B cell (primary cell): ENCODE measurements at regions not wholly inside any gene's neighbourhood (a gene's known extent, or its start where the extent isn't known, plus 50 kb on each side); places are given as distances from the start of the nearest gene placed in this dataset.

Experiments
- ATAC-seq: fragments of 200-7000 bp; cut with Tn5 transposase; one replicate; pipeline ENCODE4 v1.10.0; 2021; ENCODE audit warnings: low read depth, mild to moderate bottlenecking, moderate number of reproducible peaks, moderate library complexity
- CTCF ChIA-PET: fragments of 350-600 bp; sonication (Branson Sonifier 250); formaldehyde crosslinking; loops from one replicate; lab custom pipeline; 2021; ENCODE audit warnings: antibody characterized with exemption, inconsistent platforms; lab: Charles Lee
- POLR2A ChIA-PET: fragments of 350-600 bp; sonication (Branson Sonifier 250); formaldehyde crosslinking; loops from one replicate; lab custom pipeline; 2021; ENCODE audit warnings: antibody characterized with exemption; lab: Charles Lee
- DNase-seq: peaks from one replicate; pipeline ENCODE4 v3.0.0; 2013
- H2AFZ ChIP-seq: 2 replicates; pipeline ENCODE4 v1.6.1; 2012; ENCODE audit warnings: mild to moderate bottlenecking, low read depth, low read length; ENCODE audit not compliant: insufficient read depth, poor library complexity, severe bottlenecking
- H3K27ac ChIP-seq, 2 donors: 1 replicate in 1 of 2; 2 replicates in 1 of 2; pipeline ENCODE4 v1.5.1; 2012 to 2013; ENCODE audit warnings: low read length in 2 of 2, mild to moderate bottlenecking in 2 of 2, moderate library complexity in 1 of 2
- H3K27me3 ChIP-seq, 4 experiments: fragments of 200-600 bp in 1 of 4; sonication (generic) in 1 of 4; replicated peaks in 1 of 4; 1 replicate in 2 of 4; 2 replicates in 2 of 4; pipeline versions ENCODE4 v1.6.1 to v1.7.0; 2013 to 2016; ENCODE audit warnings: low read length in 3 of 4, mild to moderate bottlenecking in 2 of 4, mixed read lengths in 1 of 4, moderate library complexity in 1 of 4; ENCODE audit not compliant: insufficient read depth in 4 of 4, control insufficient read depth in 3 of 4; ENCODE audit errors: control extremely low read depth in 1 of 4
- H3K36me3 ChIP-seq, 2 experiments: replicated peaks in 1 of 2; 1 replicate in 1 of 2; 2 replicates in 1 of 2; pipeline versions ENCODE4 v1.6.1 to v1.7.1; 2013; ENCODE audit warnings: low read length in 1 of 2; ENCODE audit not compliant: insufficient read depth in 2 of 2, control insufficient read depth in 1 of 2; ENCODE audit errors: control extremely low read depth in 1 of 2, extremely low read depth in 1 of 2
- H3K4me1 ChIP-seq, 2 donors: fragments of 200-600 bp in 1 of 2; sonication (generic) in 1 of 2; 1 replicate in 1 of 2; 2 replicates in 1 of 2; pipeline versions ENCODE4 v1.5.1 to v1.6.1; 2013 to 2017; ENCODE audit warnings: low read length in 2 of 2; ENCODE audit not compliant: control insufficient read depth in 2 of 2, insufficient read depth in 2 of 2
- H3K4me2 ChIP-seq: replicated peaks from 2 replicates; pipeline ENCODE3; 2012; ENCODE audit warnings: mild to moderate bottlenecking, low read depth, low read length; ENCODE audit not compliant: poor library complexity, severe bottlenecking
- H3K4me3 ChIP-seq, 5 experiments: fragments of 200-600 bp in 1 of 5; sonication (generic) in 1 of 5; 1 replicate in 3 of 5; 2 replicates in 2 of 5; pipeline versions ENCODE4 v1.5.1 to v1.7.0; 2011 to 2016; ENCODE audit warnings: low read length in 4 of 5, mild to moderate bottlenecking in 4 of 5, low read depth in 2 of 5, control low read depth in 1 of 5, moderate library complexity in 1 of 5; ENCODE audit not compliant: insufficient read depth in 1 of 5; ENCODE audit errors: control extremely low read depth in 1 of 5, extremely low read depth in 1 of 5
- H3K79me2 ChIP-seq: fragments of 200-600 bp; sonication (generic); one replicate; pipeline ENCODE4 v1.6.0; 2016; ENCODE audit warnings: low read length; ENCODE audit not compliant: control insufficient read depth, insufficient read depth
- H3K9ac ChIP-seq: fragments of 200-600 bp; sonication (generic); 2 replicates; pipeline ENCODE4 v1.6.1; 2017; ENCODE audit warnings: mild to moderate bottlenecking, low read length, moderate library complexity
- H3K9me3 ChIP-seq, 3 donors: one replicate each; pipeline versions ENCODE4 v1.6.1 to v1.7.1; 2013; ENCODE audit warnings: low read length in 2 of 3; ENCODE audit not compliant: control insufficient read depth in 2 of 3, insufficient read depth in 1 of 3; ENCODE audit errors: control extremely low read depth in 1 of 3
- H4K20me1 ChIP-seq: 2 replicates; pipeline ENCODE4 v1.6.0; 2012; ENCODE audit warnings: mild to moderate bottlenecking, low read length; ENCODE audit not compliant: insufficient read depth, control insufficient read depth, poor library complexity, severe bottlenecking
- H3K27ac Mint-ChIP-seq: one replicate; pipeline ENCODE4 v1.8.0; 2021; ENCODE audit warnings: mixed read lengths
- H3K27me3 Mint-ChIP-seq: one replicate; pipeline ENCODE4 v1.8.0; 2021; ENCODE audit warnings: mixed read lengths
- H3K4me1 Mint-ChIP-seq: one replicate; pipeline ENCODE4 v1.8.0; 2021; ENCODE audit warnings: mixed read lengths
- H3K4me3 Mint-ChIP-seq: one replicate; pipeline ENCODE4 v1.8.0; 2021; ENCODE audit warnings: mixed read lengths
- H3K9me3 Mint-ChIP-seq: one replicate; pipeline ENCODE4 v1.8.0; 2022; ENCODE audit warnings: mixed read lengths; ENCODE audit not compliant: insufficient read depth
- CTCF ChIP-seq: fragments of 200-600 bp; IDR thresholded peaks from one replicate; pipeline ENCODE4 v1.8.0; 2022; ENCODE audit warnings: antibody characterized with exemption, mild to moderate bottlenecking
- EZH2 ChIP-seq: IDR thresholded peaks from 2 replicates; pipeline ENCODE4 v1.6.1; 2012; ENCODE audit warnings: borderline replicate concordance, low read depth, mild to moderate bottlenecking, moderate library complexity, low read length; ENCODE audit not compliant: insufficient read depth, poor library complexity, severe bottlenecking
- WGBS: methylation state at CpG from one replicate; pipeline ENCODE4 v1.1.5; 2013; ENCODE audit warnings: missing lambda C conversion rate; ENCODE audit not compliant: insufficient coverage; 5-methylcytosine and 5-hydroxymethylcytosine counted together
- intact Hi-C: fragments of 100-400 bp; cut with micrococcal nuclease; formaldehyde crosslinking; loops from one replicate; pipeline ENCODE4 v1.10.0; 2022

- Histone ChIP-seq H3K4me1 (no peaks in the 10 kb centered on the region), H3K4me3 (no peak overlapping the region), H3K36me3 (no peaks in the 10 kb centered on the region), H2AFZ (no peak overlapping the region), H3K27me3 (no peaks in the 10 kb centered on the region), H3K9me3 (no peaks in the 10 kb centered on the region), H3K4me2 (no peak overlapping the region), H3K27ac (no peak overlapping the region), H3K79me2 (no peaks in the 10 kb centered on the region), H4K20me1 (no peaks in the 10 kb centered on the region), H3K9ac (no peak overlapping the region)
- peaks cover 20% of the 10 kb centered on the region for H3K27me3 Mint-ChIP-seq
- H3K4me3 Mint-ChIP-seq, result no peak overlapping the region
- WGBS, result 91% methylated on average over 7 of the region's 11 CpGs
- ATAC-seq (no peak), DNase-seq (no peak)
- no peak for TF ChIP-seq CTCF
- TF ChIP-seq EZH2, result no peak
- CTCF ChIA-PET, result no interaction called here
- intact Hi-C loops, result no loop called here
- H3K27ac Mint-ChIP-seq, result no peak overlapping the region
- POLR2A ChIA-PET, result no interaction called here
- H3K9me3 Mint-ChIP-seq, result no peaks in the 10 kb centered on the region
- no peaks in the 10 kb centered on the region for H3K4me1 Mint-ChIP-seq
Observed at GRCh38 chr2:236746833-236747232, 177.2 kb downstream of the ACKR3 start.

GRCh38 chr2:236747426-236747825 lies 177.8 kb downstream of the ACKR3 start:
- no peaks in the 10 kb centered on the region for H3K4me1 Mint-ChIP-seq
- no peaks in the 10 kb centered on the region for H3K4me1 ChIP-seq
- H2AFZ ChIP-seq, result no peak overlapping the region
- DNase-seq (no peak), ATAC-seq (no peak)
- H3K9me3 ChIP-seq, result no peaks in the 10 kb centered on the region
- TF ChIP-seq CTCF (no peak), EZH2 (no peak)
- peaks cover 19% of the 10 kb centered on the region for H3K27me3 Mint-ChIP-seq
- no peaks in the 10 kb centered on the region for H3K79me2 ChIP-seq
- POLR2A ChIA-PET, result no interaction called here
- H3K4me3 Mint-ChIP-seq, result no peak overlapping the region
- H3K4me2 ChIP-seq, result no peak overlapping the region
- CTCF ChIA-PET, result no interaction called here
- H3K36me3 ChIP-seq, result no peaks in the 10 kb centered on the region
- intact Hi-C loops, result no loop called here
- WGBS, result 100% methylated on average over 3 of the region's 7 CpGs
- no peaks in the 10 kb centered on the region for H4K20me1 ChIP-seq
- H3K9me3 Mint-ChIP-seq, result no peaks in the 10 kb centered on the region
- H3K27me3 ChIP-seq, result no peaks in the 10 kb centered on the region
- no peak overlapping the region for H3K4me3 ChIP-seq
- H3K27ac ChIP-seq, result no peak overlapping the region
- no peak overlapping the region for H3K9ac ChIP-seq
- H3K27ac Mint-ChIP-seq, result no peak overlapping the region
